H1 (cell line): ENCODE measurements at regions not wholly inside any gene's neighbourhood (a gene's known extent, or its start where the extent isn't known, plus 50 kb on each side); places are given as distances from the start of the nearest gene placed in this dataset.

Experiments used
- CTCF ChIA-PET: fragments of 300-600 bp; sonication (Branson Sonifier 250); formaldehyde crosslinking; loops from one replicate; lab custom pipeline; 2021; ENCODE audit not compliant: partially characterized antibody; lab: Charles Lee
- POLR2A ChIA-PET: fragments of 300-600 bp; sonication (Branson Sonifier 250); formaldehyde crosslinking; loops from one replicate; lab custom pipeline; 2021; ENCODE audit warnings: inconsistent platforms; ENCODE audit not compliant: partially characterized antibody; lab: Charles Lee
- DNase-seq, 2 experiments: peaks; one replicate each; pipeline versions ENCODE4 v3.0.0 to v3.0.0-alpha.2; 2010 to 2022; ENCODE audit warnings: low spot score in 2 of 2, low read depth in 1 of 2, mixed read lengths in 1 of 2
- FAIRE-seq: peaks from 2 replicates; lab custom pipeline; 2011; peaks lifted over from hg19 to GRCh38; lab: Jason Lieb, UNC
- H2AFZ ChIP-seq: 2 replicates; pipeline ENCODE4 v1.8.1; 2012; ENCODE audit warnings: low read length, inconsistent platforms
- H2AK5ac ChIP-seq: 2 replicates; pipeline ENCODE4 v1.6.1; 2013; ENCODE audit warnings: low read depth, low read length
- H2BK120ac ChIP-seq: replicated peaks from 2 replicates; pipeline ENCODE3; 2013; ENCODE audit warnings: low read depth, low read length, inconsistent platforms
- H2BK12ac ChIP-seq: 2 replicates; pipeline ENCODE4 v1.6.1; 2013; ENCODE audit warnings: low read depth, low read length
- H2BK15ac ChIP-seq: 2 replicates; pipeline ENCODE4 v1.6.1; 2013; ENCODE audit warnings: low read length
- H2BK20ac ChIP-seq: 2 replicates; pipeline ENCODE4 v1.6.1; 2013; ENCODE audit warnings: low read length
- H2BK5ac ChIP-seq: 2 replicates; pipeline ENCODE4 v1.6.1; 2013; ENCODE audit warnings: low read depth, low read length
- H3K14ac ChIP-seq: 2 replicates; pipeline ENCODE4 v1.6.1; 2013; ENCODE audit warnings: inconsistent platforms; ENCODE audit not compliant: insufficient read length
- H3K18ac ChIP-seq: 2 replicates; pipeline ENCODE4 v1.6.1; 2013; ENCODE audit warnings: low read length; ENCODE audit errors: extremely low read depth
- H3K23ac ChIP-seq: 2 replicates; pipeline ENCODE4 v1.6.1; 2013; ENCODE audit warnings: inconsistent platforms; ENCODE audit not compliant: insufficient read length
- H3K23me2 ChIP-seq: 2 replicates; pipeline ENCODE4 v1.6.1; 2013; ENCODE audit warnings: low read depth, low read length
- H3K27ac ChIP-seq: 2 replicates; pipeline ENCODE4 v1.6.1; 2011; ENCODE audit warnings: low read depth, low read length, inconsistent platforms
- H3K27me3 ChIP-seq, 4 experiments: replicated peaks in 1 of 4; 1 replicate in 1 of 4; 2 replicates in 3 of 4; pipeline versions ENCODE4 v1.6.1 to v1.8.1; 2011 to 2013; ENCODE audit warnings: low read length in 3 of 4, mild to moderate bottlenecking in 3 of 4, inconsistent platforms in 2 of 4, mixed read lengths in 2 of 4, moderate library complexity in 1 of 4; ENCODE audit not compliant: control insufficient read depth in 3 of 4, insufficient read depth in 3 of 4; ENCODE audit errors: extremely low read depth in 1 of 4
- H3K36me3 ChIP-seq, 4 experiments: 2 replicates each; pipeline versions ENCODE4 v1.6.1 to v1.8.1; 2011 to 2013; ENCODE audit warnings: mild to moderate bottlenecking in 4 of 4, low read length in 3 of 4, moderate library complexity in 2 of 4, control low read depth in 1 of 4, inconsistent platforms in 1 of 4; ENCODE audit not compliant: insufficient read depth in 4 of 4, control insufficient read depth in 2 of 4
- H3K4ac ChIP-seq: replicated peaks from 2 replicates; pipeline ENCODE3; 2013; ENCODE audit warnings: low read length, low read depth, mixed read lengths, inconsistent platforms; ENCODE audit not compliant: insufficient read length
- H3K4me1 ChIP-seq, 4 experiments: replicated peaks in 1 of 4; 1 replicate in 1 of 4; 2 replicates in 3 of 4; pipeline versions ENCODE4 v1.6.1 to v1.8.1; 2011 to 2013; ENCODE audit warnings: low read length in 3 of 4, inconsistent platforms in 2 of 4, mixed read lengths in 1 of 4; ENCODE audit not compliant: insufficient read depth in 4 of 4, control insufficient read depth in 3 of 4
- H3K4me2 ChIP-seq, 2 experiments: 2 replicates each; pipeline versions ENCODE4 v1.6.1 to v1.8.1; 2011 to 2013; ENCODE audit warnings: low read depth in 2 of 2, low read length in 2 of 2, control low read depth in 1 of 2, inconsistent platforms in 1 of 2, mild to moderate bottlenecking in 1 of 2; ENCODE audit not compliant: insufficient read depth in 1 of 2
- H3K4me3 ChIP-seq, 4 experiments: fragments of 200-600, 300-600 bp in 1 of 4; sonication (generic), shearing (Covaris generic), sonication (Bioruptor Twin) in 1 of 4; 2 replicates each; pipeline versions ENCODE4 v1.5.1 to v1.8.1; 2011 to 2016; ENCODE audit warnings: low read length in 4 of 4, low read depth in 3 of 4, control low read depth in 2 of 4, inconsistent platforms in 2 of 4, mild to moderate bottlenecking in 2 of 4, mixed read lengths in 1 of 4, moderate library complexity in 1 of 4; ENCODE audit not compliant: insufficient read depth in 2 of 4; ENCODE audit errors: extremely low read depth in 1 of 4
- H3K56ac ChIP-seq: replicated peaks from 2 replicates; pipeline ENCODE3; 2013; ENCODE audit warnings: low read depth, mild to moderate bottlenecking, mixed read lengths, low read length, inconsistent platforms; ENCODE audit not compliant: insufficient read length
- H3K79me1 ChIP-seq: 2 replicates; pipeline ENCODE4 v1.6.1; 2013; ENCODE audit warnings: low read depth, low read length, control low read depth
- H3K79me2 ChIP-seq, 2 experiments: 2 replicates each; pipeline versions ENCODE4 v1.6.1 to v1.8.1; 2012 to 2013; ENCODE audit warnings: low read length in 2 of 2, mild to moderate bottlenecking in 2 of 2, inconsistent platforms in 1 of 2; ENCODE audit not compliant: insufficient read depth in 2 of 2, control insufficient read depth in 1 of 2
- H3K9ac ChIP-seq, 4 experiments: replicated peaks in 1 of 4; 1 replicate in 1 of 4; 2 replicates in 3 of 4; pipeline versions ENCODE4 v1.6.1 to v1.8.1; 2011 to 2013; ENCODE audit warnings: low read depth in 3 of 4, low read length in 3 of 4, control low read depth in 2 of 4, mild to moderate bottlenecking in 2 of 4, moderate library complexity in 2 of 4, inconsistent platforms in 1 of 4; ENCODE audit errors: extremely low read depth in 1 of 4
- H3K9me3 ChIP-seq, 2 experiments: 2 replicates each; pipeline versions ENCODE4 v1.6.1 to v1.8.1; 2012 to 2013; ENCODE audit warnings: mild to moderate bottlenecking in 2 of 2, moderate library complexity in 2 of 2, control low read depth in 1 of 2, inconsistent platforms in 1 of 2, low read depth in 1 of 2, low read length in 1 of 2, mixed read lengths in 1 of 2; ENCODE audit not compliant: insufficient read depth in 2 of 2
- H4K20me1 ChIP-seq, 2 experiments: replicated peaks in 1 of 2; 2 replicates each; pipeline versions ENCODE3 to v1.8.1; 2011 to 2013; ENCODE audit warnings: inconsistent platforms in 2 of 2, low read length in 2 of 2, mild to moderate bottlenecking in 1 of 2; ENCODE audit not compliant: insufficient read depth in 2 of 2, control insufficient read depth in 1 of 2
- H4K5ac ChIP-seq: 2 replicates; pipeline ENCODE4 v1.6.1; 2013; ENCODE audit warnings: low read length, low read depth, mixed read lengths, inconsistent platforms; ENCODE audit not compliant: insufficient read length
- H4K8ac ChIP-seq: 2 replicates; pipeline ENCODE4 v1.8.0; 2013; ENCODE audit warnings: mild to moderate bottlenecking, moderate library complexity, low read length, inconsistent platforms; ENCODE audit not compliant: insufficient read depth; ENCODE audit errors: extremely low read depth
- H4K91ac ChIP-seq: replicated peaks from 2 replicates; pipeline ENCODE3; 2013; ENCODE audit warnings: low read length, mixed read lengths, inconsistent platforms; ENCODE audit not compliant: insufficient read length
- BRCA1 ChIP-seq: IDR thresholded peaks from 2 replicates; pipeline ENCODE4 v1.6.1; 2012; ENCODE audit warnings: low read depth, low read length, improper control_type of control experiment
- CBX5 ChIP-seq: fragments of 300-800, 300-1000 bp; sonication (generic); IDR thresholded peaks from 2 replicates; pipeline ENCODE4 v1.7.1; 2016; ENCODE audit warnings: antibody characterized with exemption, low read length, low read depth
- CREB1 ChIP-seq: IDR thresholded peaks from 2 replicates; pipeline ENCODE4 v1.6.1; 2012; ENCODE audit warnings: inconsistent platforms
- EZH2 ChIP-seq: fragments of 200-600 bp; sonication (generic); IDR thresholded peaks from 2 replicates; pipeline ENCODE4 v1.7.1; 2012; ENCODE audit warnings: low read depth, mild to moderate bottlenecking, moderate library complexity, low read length, inconsistent platforms; ENCODE audit not compliant: severe bottlenecking
- GTF2F1 ChIP-seq: IDR thresholded peaks from 2 replicates; pipeline ENCODE4 v1.6.1; 2012; ENCODE audit warnings: low read depth, low read length, improper control_type of control experiment, borderline replicate concordance
- JUN ChIP-seq: IDR thresholded peaks from 2 replicates; pipeline ENCODE4 v1.6.1; 2011; ENCODE audit warnings: low read depth, mild to moderate bottlenecking, improper control_type of control experiment, low read length
- KDM1A ChIP-seq: fragments of 200-600, 300-600 bp; sonication (generic); IDR thresholded peaks from 2 replicates; pipeline ENCODE4 v1.7.1; 2016; ENCODE audit warnings: mild to moderate bottlenecking, low read length, borderline replicate concordance
- KDM5A ChIP-seq: fragments of 200-600 bp; IDR thresholded peaks from 2 replicates; pipeline ENCODE4 v1.7.1; 2012; ENCODE audit warnings: mild to moderate bottlenecking, low read length, inconsistent platforms, mixed read lengths
- MAX ChIP-seq: IDR thresholded peaks from 2 replicates; pipeline ENCODE4 v1.6.1; 2012; ENCODE audit warnings: inconsistent platforms
- NANOG ChIP-seq: IDR thresholded peaks from 2 replicates; pipeline ENCODE4 v1.6.1; 2011; ENCODE audit warnings: low read length, low read depth, mild to moderate bottlenecking, inconsistent platforms; ENCODE audit not compliant: insufficient read depth, poor library complexity, severe bottlenecking
- POLR2A ChIP-seq, 2 experiments: IDR thresholded peaks; 1 replicate in 1 of 2; 2 replicates in 1 of 2; pipeline ENCODE4 v1.6.1; 2011; ENCODE audit warnings: low read depth in 2 of 2, low read length in 2 of 2, mild to moderate bottlenecking in 2 of 2; ENCODE audit errors: control extremely low read depth in 1 of 2
- SIN3A ChIP-seq, 2 experiments: IDR thresholded peaks in 1 of 2; conservative IDR thresholded peaks in 1 of 2; 2 replicates each; pipeline ENCODE4 v1.6.1; 2011 to 2012; ENCODE audit warnings: low read length in 2 of 2, improper control_type of control experiment in 1 of 2, low read depth in 1 of 2, mild to moderate bottlenecking in 1 of 2
- SP2 ChIP-seq: IDR thresholded peaks from 2 replicates; pipeline ENCODE4 v1.6.1; 2012; ENCODE audit warnings: mild to moderate bottlenecking, low read length, inconsistent platforms
- SP4 ChIP-seq: IDR thresholded peaks from 2 replicates; pipeline ENCODE4 v1.6.1; 2012; ENCODE audit warnings: low read length, inconsistent platforms
- ZNF274 ChIP-seq: IDR thresholded peaks from 2 replicates; pipeline ENCODE4 v1.7.0; 2012; ENCODE audit warnings: low read length, borderline replicate concordance; ENCODE audit errors: extremely low read depth
- WGBS, 2 experiments: shearing (Covaris generic) in 1 of 2; methylation state at CpG; one replicate each; pipeline versions ENCODE4 v1.1.6 to v1.1.7; 2013 to 2015; ENCODE audit warnings: low lambda C conversion rate in 2 of 2, mixed read lengths in 2 of 2, inconsistent platforms in 1 of 2, low coverage in 1 of 2, missing lambda C conversion rate in 1 of 2; ENCODE audit not compliant: insufficient replicate concordance in 2 of 2, insufficient coverage in 1 of 2, insufficient read length in 1 of 2; ENCODE audit errors: extremely low coverage in 1 of 2, missing lambda C conversion rate in 1 of 2; 5-methylcytosine and 5-hydroxymethylcytosine counted together

DNA sequence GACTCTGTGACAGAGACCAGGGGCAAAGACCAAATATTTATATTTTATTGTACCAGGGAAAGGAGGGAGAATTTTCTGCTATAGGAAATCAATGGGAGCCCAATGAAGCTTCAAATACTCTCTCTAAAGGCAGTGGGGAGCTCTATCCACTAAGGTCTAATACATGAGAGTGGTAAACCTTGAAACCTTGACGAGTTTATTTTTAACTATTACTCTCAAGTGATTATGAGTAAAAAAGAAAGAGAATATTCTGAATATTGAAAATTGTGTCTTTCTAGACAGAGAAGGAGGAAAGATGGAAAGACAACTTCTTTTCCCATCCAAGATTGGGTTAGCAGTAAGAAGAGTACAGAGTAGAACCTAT lies 1722.1 kb upstream of the SEL1L start:
- DNase-seq, result no peak
- ChIA-PET POLR2A (no interaction called here), CTCF (no interaction called here)
- Histone ChIP-seq H3K56ac (no peak overlapping the region), H3K4me2 (no peak overlapping the region), H3K4ac (no peak overlapping the region), H2BK20ac (no peak overlapping the region), H2AFZ (no peak overlapping the region), H4K20me1 (no peaks in the 10 kb centered on the region), H3K14ac (no peak overlapping the region), H3K27ac (no peak overlapping the region), H4K8ac (no peak overlapping the region), H3K79me2 (no peaks in the 10 kb centered on the region), H2BK5ac (no peak overlapping the region), H2AK5ac (no peak overlapping the region), H3K79me1 (no peaks in the 10 kb centered on the region), H3K27me3 (no peaks in the 10 kb centered on the region), H3K23ac (no peak overlapping the region), H3K18ac (no peak overlapping the region), H4K5ac (no peak overlapping the region), H3K9me3 (no peaks in the 10 kb centered on the region), H3K9ac (no peak overlapping the region), H3K23me2 (no peaks in the 10 kb centered on the region), H2BK15ac (no peak overlapping the region), H2BK12ac (no peak overlapping the region), H2BK120ac (no peak overlapping the region), H3K36me3 (no peaks in the 10 kb centered on the region), H3K4me1 (no peaks in the 10 kb centered on the region), H3K4me3 (no peak overlapping the region), H4K91ac (no peak overlapping the region)
- TF ChIP-seq CBX5 (no peak), SP4 (no peak), POLR2A (IDR thresholded peaks at IDR 0.05; ENCODE audit: control extremely low read depth in 1 of 2, low read depth in 2 of 2, low read length in 2 of 2) (no peak), SIN3A (conservative IDR thresholded peaks at IDR 0.05 in 1 of 2, IDR thresholded peaks at IDR 0.05 in 1 of 2; ENCODE audit: low read depth in 1 of 2, low read length in 2 of 2) (no peak), BRCA1 (no peak), NANOG (no peak), KDM5A (no peak), MAX (no peak), EZH2 (no peak), CREB1 (no peak), GTF2F1 (no peak), ZNF274 (no peak), SP2 (no peak), KDM1A (no peak), JUN (no peak)
- FAIRE-seq, result no peak
- 90% methylated on average over 1 of the region's 1 CpG; no CpG with 5 or more reads in 1 of the 2 experiments for WGBS, 2 experiments
